H1 (cell line): ENCODE measurements at regions not wholly inside any gene's neighbourhood (a gene's known extent, or its start where the extent isn't known, plus 50 kb on each side); places are given as distances from the start of the nearest gene placed in this dataset.

ENCODE experiments used
- CTCF ChIA-PET: fragments of 300-600 bp; sonication (Branson Sonifier 250); formaldehyde crosslinking; loops from one replicate; lab custom pipeline; 2021; ENCODE audit not compliant: partially characterized antibody; lab: Charles Lee
- POLR2A ChIA-PET: fragments of 300-600 bp; sonication (Branson Sonifier 250); formaldehyde crosslinking; loops from one replicate; lab custom pipeline; 2021; ENCODE audit warnings: inconsistent platforms; ENCODE audit not compliant: partially characterized antibody; lab: Charles Lee
- DNase-seq, 2 experiments: peaks; one replicate each; pipeline versions ENCODE4 v3.0.0 to v3.0.0-alpha.2; 2010 to 2022; ENCODE audit warnings: low spot score in 2 of 2, low read depth in 1 of 2, mixed read lengths in 1 of 2
- FAIRE-seq: peaks from 2 replicates; lab custom pipeline; 2011; peaks lifted over from hg19 to GRCh38; lab: Jason Lieb, UNC
- H2AFZ ChIP-seq: 2 replicates; pipeline ENCODE4 v1.8.1; 2012; ENCODE audit warnings: low read length, inconsistent platforms
- H2AK5ac ChIP-seq: 2 replicates; pipeline ENCODE4 v1.6.1; 2013; ENCODE audit warnings: low read depth, low read length
- H2BK120ac ChIP-seq: replicated peaks from 2 replicates; pipeline ENCODE3; 2013; ENCODE audit warnings: low read depth, low read length, inconsistent platforms
- H2BK12ac ChIP-seq: 2 replicates; pipeline ENCODE4 v1.6.1; 2013; ENCODE audit warnings: low read depth, low read length
- H2BK15ac ChIP-seq: 2 replicates; pipeline ENCODE4 v1.6.1; 2013; ENCODE audit warnings: low read length
- H2BK20ac ChIP-seq: 2 replicates; pipeline ENCODE4 v1.6.1; 2013; ENCODE audit warnings: low read length
- H2BK5ac ChIP-seq: 2 replicates; pipeline ENCODE4 v1.6.1; 2013; ENCODE audit warnings: low read depth, low read length
- H3K14ac ChIP-seq: 2 replicates; pipeline ENCODE4 v1.6.1; 2013; ENCODE audit warnings: inconsistent platforms; ENCODE audit not compliant: insufficient read length
- H3K18ac ChIP-seq: 2 replicates; pipeline ENCODE4 v1.6.1; 2013; ENCODE audit warnings: low read length; ENCODE audit errors: extremely low read depth
- H3K23ac ChIP-seq: 2 replicates; pipeline ENCODE4 v1.6.1; 2013; ENCODE audit warnings: inconsistent platforms; ENCODE audit not compliant: insufficient read length
- H3K23me2 ChIP-seq: 2 replicates; pipeline ENCODE4 v1.6.1; 2013; ENCODE audit warnings: low read depth, low read length
- H3K27ac ChIP-seq: 2 replicates; pipeline ENCODE4 v1.6.1; 2011; ENCODE audit warnings: low read depth, low read length, inconsistent platforms
- H3K27me3 ChIP-seq, 4 experiments: replicated peaks in 1 of 4; 1 replicate in 1 of 4; 2 replicates in 3 of 4; pipeline versions ENCODE4 v1.6.1 to v1.8.1; 2011 to 2013; ENCODE audit warnings: low read length in 3 of 4, mild to moderate bottlenecking in 3 of 4, inconsistent platforms in 2 of 4, mixed read lengths in 2 of 4, moderate library complexity in 1 of 4; ENCODE audit not compliant: control insufficient read depth in 3 of 4, insufficient read depth in 3 of 4; ENCODE audit errors: extremely low read depth in 1 of 4
- H3K36me3 ChIP-seq, 4 experiments: 2 replicates each; pipeline versions ENCODE4 v1.6.1 to v1.8.1; 2011 to 2013; ENCODE audit warnings: mild to moderate bottlenecking in 4 of 4, low read length in 3 of 4, moderate library complexity in 2 of 4, control low read depth in 1 of 4, inconsistent platforms in 1 of 4; ENCODE audit not compliant: insufficient read depth in 4 of 4, control insufficient read depth in 2 of 4
- H3K4ac ChIP-seq: replicated peaks from 2 replicates; pipeline ENCODE3; 2013; ENCODE audit warnings: low read length, low read depth, mixed read lengths, inconsistent platforms; ENCODE audit not compliant: insufficient read length
- H3K4me1 ChIP-seq, 4 experiments: replicated peaks in 1 of 4; 1 replicate in 1 of 4; 2 replicates in 3 of 4; pipeline versions ENCODE4 v1.6.1 to v1.8.1; 2011 to 2013; ENCODE audit warnings: low read length in 3 of 4, inconsistent platforms in 2 of 4, mixed read lengths in 1 of 4; ENCODE audit not compliant: insufficient read depth in 4 of 4, control insufficient read depth in 3 of 4
- H3K4me2 ChIP-seq, 2 experiments: 2 replicates each; pipeline versions ENCODE4 v1.6.1 to v1.8.1; 2011 to 2013; ENCODE audit warnings: low read depth in 2 of 2, low read length in 2 of 2, control low read depth in 1 of 2, inconsistent platforms in 1 of 2, mild to moderate bottlenecking in 1 of 2; ENCODE audit not compliant: insufficient read depth in 1 of 2
- H3K4me3 ChIP-seq, 4 experiments: fragments of 200-600, 300-600 bp in 1 of 4; sonication (generic), shearing (Covaris generic), sonication (Bioruptor Twin) in 1 of 4; 2 replicates each; pipeline versions ENCODE4 v1.5.1 to v1.8.1; 2011 to 2016; ENCODE audit warnings: low read length in 4 of 4, low read depth in 3 of 4, control low read depth in 2 of 4, inconsistent platforms in 2 of 4, mild to moderate bottlenecking in 2 of 4, mixed read lengths in 1 of 4, moderate library complexity in 1 of 4; ENCODE audit not compliant: insufficient read depth in 2 of 4; ENCODE audit errors: extremely low read depth in 1 of 4
- H3K56ac ChIP-seq: replicated peaks from 2 replicates; pipeline ENCODE3; 2013; ENCODE audit warnings: low read depth, mild to moderate bottlenecking, mixed read lengths, low read length, inconsistent platforms; ENCODE audit not compliant: insufficient read length
- H3K79me1 ChIP-seq: 2 replicates; pipeline ENCODE4 v1.6.1; 2013; ENCODE audit warnings: low read depth, low read length, control low read depth
- H3K79me2 ChIP-seq, 2 experiments: 2 replicates each; pipeline versions ENCODE4 v1.6.1 to v1.8.1; 2012 to 2013; ENCODE audit warnings: low read length in 2 of 2, mild to moderate bottlenecking in 2 of 2, inconsistent platforms in 1 of 2; ENCODE audit not compliant: insufficient read depth in 2 of 2, control insufficient read depth in 1 of 2
- H3K9ac ChIP-seq, 4 experiments: replicated peaks in 1 of 4; 1 replicate in 1 of 4; 2 replicates in 3 of 4; pipeline versions ENCODE4 v1.6.1 to v1.8.1; 2011 to 2013; ENCODE audit warnings: low read depth in 3 of 4, low read length in 3 of 4, control low read depth in 2 of 4, mild to moderate bottlenecking in 2 of 4, moderate library complexity in 2 of 4, inconsistent platforms in 1 of 4; ENCODE audit errors: extremely low read depth in 1 of 4
- H3K9me3 ChIP-seq, 2 experiments: 2 replicates each; pipeline versions ENCODE4 v1.6.1 to v1.8.1; 2012 to 2013; ENCODE audit warnings: mild to moderate bottlenecking in 2 of 2, moderate library complexity in 2 of 2, control low read depth in 1 of 2, inconsistent platforms in 1 of 2, low read depth in 1 of 2, low read length in 1 of 2, mixed read lengths in 1 of 2; ENCODE audit not compliant: insufficient read depth in 2 of 2
- H4K20me1 ChIP-seq, 2 experiments: replicated peaks in 1 of 2; 2 replicates each; pipeline versions ENCODE3 to v1.8.1; 2011 to 2013; ENCODE audit warnings: inconsistent platforms in 2 of 2, low read length in 2 of 2, mild to moderate bottlenecking in 1 of 2; ENCODE audit not compliant: insufficient read depth in 2 of 2, control insufficient read depth in 1 of 2
- H4K5ac ChIP-seq: 2 replicates; pipeline ENCODE4 v1.6.1; 2013; ENCODE audit warnings: low read length, low read depth, mixed read lengths, inconsistent platforms; ENCODE audit not compliant: insufficient read length
- H4K8ac ChIP-seq: 2 replicates; pipeline ENCODE4 v1.8.0; 2013; ENCODE audit warnings: mild to moderate bottlenecking, moderate library complexity, low read length, inconsistent platforms; ENCODE audit not compliant: insufficient read depth; ENCODE audit errors: extremely low read depth
- H4K91ac ChIP-seq: replicated peaks from 2 replicates; pipeline ENCODE3; 2013; ENCODE audit warnings: low read length, mixed read lengths, inconsistent platforms; ENCODE audit not compliant: insufficient read length
- BACH1 ChIP-seq: IDR thresholded peaks from 2 replicates; pipeline ENCODE4 v1.6.1; 2012; ENCODE audit warnings: low read length, improper control_type of control experiment
- CBX5 ChIP-seq: fragments of 300-800, 300-1000 bp; sonication (generic); IDR thresholded peaks from 2 replicates; pipeline ENCODE4 v1.7.1; 2016; ENCODE audit warnings: antibody characterized with exemption, low read length, low read depth
- CHD1 ChIP-seq: IDR thresholded peaks from 2 replicates; pipeline ENCODE4 v1.6.1; 2012; ENCODE audit warnings: low read depth, low read length, improper control_type of control experiment
- CHD2 ChIP-seq: IDR thresholded peaks from 2 replicates; pipeline ENCODE4 v1.6.1; 2012; ENCODE audit warnings: low read length, improper control_type of control experiment
- EZH2 ChIP-seq: fragments of 200-600 bp; sonication (generic); IDR thresholded peaks from 2 replicates; pipeline ENCODE4 v1.7.1; 2012; ENCODE audit warnings: low read depth, mild to moderate bottlenecking, moderate library complexity, low read length, inconsistent platforms; ENCODE audit not compliant: severe bottlenecking
- GABPA ChIP-seq: IDR thresholded peaks from 2 replicates; pipeline ENCODE4 v1.6.1; 2011; ENCODE audit warnings: mild to moderate bottlenecking, low read length, moderate library complexity, borderline replicate concordance; ENCODE audit not compliant: insufficient read depth
- GTF2F1 ChIP-seq: IDR thresholded peaks from 2 replicates; pipeline ENCODE4 v1.6.1; 2012; ENCODE audit warnings: low read depth, low read length, improper control_type of control experiment, borderline replicate concordance
- KDM1A ChIP-seq: fragments of 200-600, 300-600 bp; sonication (generic); IDR thresholded peaks from 2 replicates; pipeline ENCODE4 v1.7.1; 2016; ENCODE audit warnings: mild to moderate bottlenecking, low read length, borderline replicate concordance
- SUZ12 ChIP-seq: fragments of 200-600 bp; sonication (generic); IDR thresholded peaks from 2 replicates; pipeline ENCODE4 v1.6.1; 2012; ENCODE audit warnings: mild to moderate bottlenecking, inconsistent platforms, low read length, moderate library complexity, mixed read lengths
- WGBS, 2 experiments: shearing (Covaris generic) in 1 of 2; methylation state at CpG; one replicate each; pipeline versions ENCODE4 v1.1.6 to v1.1.7; 2013 to 2015; ENCODE audit warnings: low lambda C conversion rate in 2 of 2, mixed read lengths in 2 of 2, inconsistent platforms in 1 of 2, low coverage in 1 of 2, missing lambda C conversion rate in 1 of 2; ENCODE audit not compliant: insufficient replicate concordance in 2 of 2, insufficient coverage in 1 of 2, insufficient read length in 1 of 2; ENCODE audit errors: extremely low coverage in 1 of 2, missing lambda C conversion rate in 1 of 2; 5-methylcytosine and 5-hydroxymethylcytosine counted together
- TF ChIP-seq, protein P1 (sequence below): IDR thresholded peaks from 2 replicates; pipeline ENCODE4 v1.6.1; 2012; ENCODE audit warnings: low read length, inconsistent platforms

GRCh38 chr7:32385316-32385956 is 104.7 kb downstream of the LSM5 start:
- Histone ChIP-seq H3K56ac (no peak overlapping the region), H3K36me3 (no peaks in the 10 kb centered on the region), H2BK5ac (no peak overlapping the region), H3K4me2 (no peak overlapping the region), H4K91ac (no peak overlapping the region), H4K20me1 (peaks cover 0 to 2% of the 10 kb centered on the region in 2 experiments), H4K8ac (no peak overlapping the region), H3K27me3 (no peaks in the 10 kb centered on the region; a peak in 1 of 7 replicates), H3K23ac (no peak overlapping the region), H3K9ac (no peak overlapping the region), H2AFZ (no peak overlapping the region), H3K27ac (no peak overlapping the region), H3K14ac (no peak overlapping the region), H3K9me3 (no peaks in the 10 kb centered on the region), H3K4me1 (no peaks in the 10 kb centered on the region), H2BK120ac (no peak overlapping the region), H2AK5ac (no peak overlapping the region), H2BK20ac (no peak overlapping the region), H3K4me3 (no peak overlapping the region), H3K79me2 (no peaks in the 10 kb centered on the region), H2BK12ac (no peak overlapping the region), H3K23me2 (no peaks in the 10 kb centered on the region), H4K5ac (no peak overlapping the region), H3K79me1 (no peaks in the 10 kb centered on the region), H3K4ac (no peak overlapping the region), H3K18ac (no peak overlapping the region), H2BK15ac (no peak overlapping the region)
- CTCF ChIA-PET: interaction anchor here (0.6 to 1.3 kb wide), 2 partner anchors 10 to 617 kb away, joined by 3 to 4 read pairs; no protein-coding TSS in a partner anchor
- POLR2A ChIA-PET: no interaction called here
- 90% methylated on average over 1 of the region's 2 CpGs; no CpG with 5 or more reads in 1 of the 2 experiments for WGBS, 2 experiments
- no peak for FAIRE-seq
- DNase-seq: no peak
- TF ChIP-seq, protein P1, sequence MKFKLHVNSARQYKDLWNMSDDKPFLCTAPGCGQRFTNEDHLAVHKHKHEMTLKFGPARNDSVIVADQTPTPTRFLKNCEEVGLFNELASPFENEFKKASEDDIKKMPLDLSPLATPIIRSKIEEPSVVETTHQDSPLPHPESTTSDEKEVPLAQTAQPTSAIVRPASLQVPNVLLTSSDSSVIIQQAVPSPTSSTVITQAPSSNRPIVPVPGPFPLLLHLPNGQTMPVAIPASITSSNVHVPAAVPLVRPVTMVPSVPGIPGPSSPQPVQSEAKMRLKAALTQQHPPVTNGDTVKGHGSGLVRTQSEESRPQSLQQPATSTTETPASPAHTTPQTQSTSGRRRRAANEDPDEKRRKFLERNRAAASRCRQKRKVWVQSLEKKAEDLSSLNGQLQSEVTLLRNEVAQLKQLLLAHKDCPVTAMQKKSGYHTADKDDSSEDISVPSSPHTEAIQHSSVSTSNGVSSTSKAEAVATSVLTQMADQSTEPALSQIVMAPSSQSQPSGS: no peak
- TF ChIP-seq CHD1 (no peak), BACH1 (no peak), KDM1A (no peak), CBX5 (no peak), GTF2F1 (no peak), GABPA (no peak), SUZ12 (no peak), CHD2 (no peak), EZH2 (no peak)
